Stimulated activated memory B cell treated with anti-CD40 and anti-IgM and Interleukin-4, amounts not matched to agents 10 μg/mL and 1 μg/mL and 100 μg/mL, for 72 hours (primary cell): ENCODE measurements at regions not wholly inside any gene's neighbourhood (a gene's known extent, or its start where the extent isn't known, plus 50 kb on each side); places are given as distances from the start of the nearest gene placed in this dataset.

Source experiments
- ATAC-seq: fragments of 150-1000 bp; cut with Tn5 transposase; 2 replicates; pipeline ENCODE4 v1.10.0; 2021
- H3K27ac Mint-ChIP-seq: one replicate; pipeline ENCODE4 v1.8.0; 2022; ENCODE audit warnings: mild to moderate bottlenecking, mixed read lengths
- H3K27me3 Mint-ChIP-seq: one replicate; pipeline ENCODE4 v1.8.0; 2022; ENCODE audit warnings: mixed read lengths
- H3K36me3 Mint-ChIP-seq: one replicate; pipeline ENCODE4 v1.8.0; 2022; ENCODE audit warnings: mixed read lengths
- H3K4me1 Mint-ChIP-seq: one replicate; pipeline ENCODE4 v1.8.0; 2022; ENCODE audit warnings: mixed read lengths
- H3K4me3 Mint-ChIP-seq: one replicate; pipeline ENCODE4 v1.8.0; 2022; ENCODE audit warnings: mild to moderate bottlenecking, moderate library complexity, mixed read lengths
- H3K9me3 Mint-ChIP-seq: one replicate; pipeline ENCODE4 v1.8.0; 2022; ENCODE audit warnings: mixed read lengths

DNA sequence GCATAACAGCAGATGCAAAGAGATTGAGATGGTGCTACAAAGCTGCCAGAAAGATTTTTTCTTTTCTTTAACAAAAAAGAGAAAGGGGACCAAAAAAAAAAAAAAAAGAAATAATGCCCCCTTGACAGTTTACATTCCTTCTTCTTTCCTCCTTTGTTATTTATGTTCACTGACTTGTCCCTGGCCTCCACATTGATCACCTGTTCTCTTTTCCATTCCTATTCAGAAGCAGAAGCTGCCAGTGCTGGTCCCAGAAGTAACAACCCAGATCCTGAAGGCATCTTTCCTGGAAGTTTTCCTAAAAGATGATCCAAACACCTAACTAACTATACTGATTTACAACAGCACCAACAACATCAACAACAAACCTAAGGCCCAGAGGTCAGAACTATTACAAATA, 728.1 kb downstream of the KCNJ2 start:
- Mint-ChIP-seq H3K4me3 (no peak overlapping the region), H3K27me3 (no peaks in the 10 kb centered on the region), H3K4me1 (no peaks in the 10 kb centered on the region), H3K27ac (no peak overlapping the region), H3K9me3 (peaks cover 6% of the 10 kb centered on the region), H3K36me3 (no peaks in the 10 kb centered on the region)
- ATAC-seq = no peak

DNA sequence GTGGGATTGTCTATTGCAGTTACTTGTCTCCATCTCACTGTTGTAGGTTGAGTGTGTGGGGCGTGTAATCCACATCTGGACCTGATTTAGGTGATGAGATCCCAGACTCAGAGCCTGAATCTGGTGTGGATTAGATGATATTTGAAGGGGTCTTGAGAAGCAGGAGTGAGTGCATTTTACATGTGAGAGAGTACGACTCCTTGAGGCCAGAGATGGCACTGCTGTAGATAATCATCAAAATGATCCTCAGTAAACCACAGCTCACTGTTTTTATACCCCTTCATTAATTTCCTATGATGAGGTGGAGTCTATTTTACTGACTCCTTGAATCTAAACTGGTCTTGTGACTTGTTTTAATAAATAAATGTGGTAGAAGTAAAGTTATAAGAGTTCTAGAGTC, 732.5 kb downstream of the KCNJ2 start:
- ATAC-seq = no peak
- Mint-ChIP-seq H3K36me3 (no peaks in the 10 kb centered on the region), H3K9me3 (peaks cover 10% of the 10 kb centered on the region), H3K27ac (no peak overlapping the region), H3K4me1 (no peaks in the 10 kb centered on the region), H3K27me3 (no peaks in the 10 kb centered on the region), H3K4me3 (no peak overlapping the region)

DNA sequence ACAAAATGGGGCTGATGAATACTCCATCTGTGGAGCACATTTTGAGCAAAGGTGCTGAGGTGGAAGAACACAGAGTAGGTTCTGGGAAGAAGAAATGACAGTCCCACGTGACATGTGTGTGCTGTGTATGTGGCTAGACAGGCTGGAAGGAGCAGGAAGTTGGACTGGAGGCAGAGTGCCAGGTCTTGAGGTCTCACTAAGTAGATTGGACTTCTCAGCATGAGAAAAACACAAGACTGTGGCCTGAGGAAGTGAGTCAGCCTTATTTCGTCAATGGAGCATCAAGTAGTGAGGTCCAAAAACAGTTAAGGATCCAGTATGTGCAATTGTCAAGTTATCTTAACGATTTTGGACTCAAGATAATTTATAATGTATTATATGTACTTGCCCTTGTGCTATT, 736.5 kb downstream of the KCNJ2 start:
- Mint-ChIP-seq H3K4me1 (no peaks in the 10 kb centered on the region), H3K36me3 (no peaks in the 10 kb centered on the region), H3K27me3 (no peaks in the 10 kb centered on the region), H3K4me3 (no peak overlapping the region), H3K27ac (no peak overlapping the region), H3K9me3 (peaks cover 13% of the 10 kb centered on the region)
- ATAC-seq = no peak

DNA sequence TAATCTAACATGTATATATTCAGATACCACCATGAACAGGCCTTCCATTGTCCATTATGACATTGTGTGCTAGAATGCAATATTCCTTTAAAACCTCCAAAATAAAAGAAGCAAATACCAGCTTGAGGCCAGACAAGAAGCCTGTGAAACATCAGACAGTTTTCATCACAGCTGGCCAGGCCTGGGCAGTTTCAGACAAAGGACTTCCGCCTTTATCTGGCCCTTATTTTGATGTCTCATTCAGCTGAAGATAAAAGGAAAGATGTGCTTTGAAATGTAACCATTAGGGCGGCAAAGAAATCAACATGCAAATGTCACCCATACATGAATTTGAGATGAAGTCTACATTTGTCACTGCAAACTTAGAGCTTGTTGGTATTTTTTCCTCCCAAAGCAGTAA, 737.5 kb downstream of the KCNJ2 start:
- Mint-ChIP-seq H3K27me3 (no peaks in the 10 kb centered on the region), H3K4me3 (no peak overlapping the region), H3K4me1 (no peaks in the 10 kb centered on the region), H3K36me3 (no peaks in the 10 kb centered on the region), H3K9me3 (peaks cover 7% of the 10 kb centered on the region), H3K27ac (no peak overlapping the region)
- no peak for ATAC-seq

DNA sequence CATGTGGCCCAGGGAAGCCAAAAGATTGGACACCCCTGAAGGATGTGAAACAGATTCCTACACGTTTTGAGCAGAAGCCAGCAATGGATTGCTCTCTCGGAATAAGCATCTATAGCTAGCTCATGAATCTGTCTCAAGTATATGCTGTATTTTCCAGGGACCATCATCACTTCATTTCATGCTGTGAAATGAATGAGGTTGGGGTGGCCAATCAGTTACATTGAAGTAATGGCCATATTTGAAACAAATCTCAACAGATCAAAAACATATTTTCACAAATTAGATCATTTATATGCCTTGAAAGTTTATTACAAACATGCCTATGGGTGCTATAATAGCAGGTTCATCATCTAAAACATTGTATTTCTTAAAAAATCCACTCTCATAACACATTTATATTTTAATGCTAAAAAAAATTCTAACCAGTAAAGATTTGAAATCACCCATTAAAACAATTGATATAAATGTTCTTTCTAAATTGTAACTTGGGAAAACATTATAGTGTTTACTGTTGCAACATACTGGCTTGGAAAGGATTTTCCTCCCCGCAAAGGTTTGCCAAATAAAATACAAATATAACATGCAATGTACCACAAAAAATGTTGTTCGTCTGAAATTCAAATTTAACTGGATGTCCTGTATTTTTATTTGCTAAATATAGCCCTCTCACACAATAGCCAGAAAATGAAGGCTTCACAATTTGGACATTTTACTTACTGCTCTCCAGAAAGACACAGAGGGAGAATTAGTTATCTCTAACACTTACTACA, 743.6 kb downstream of the KCNJ2 start:
- H3K27ac Mint-ChIP-seq = no peak overlapping the region
- no peak overlapping the region for H3K4me3 Mint-ChIP-seq
- no peaks in the 10 kb centered on the region for H3K27me3 Mint-ChIP-seq
- H3K9me3 Mint-ChIP-seq = peaks cover 9% of the 10 kb centered on the region
- H3K4me1 Mint-ChIP-seq = no peaks in the 10 kb centered on the region
- no peak for ATAC-seq
- H3K36me3 Mint-ChIP-seq = no peaks in the 10 kb centered on the region

DNA sequence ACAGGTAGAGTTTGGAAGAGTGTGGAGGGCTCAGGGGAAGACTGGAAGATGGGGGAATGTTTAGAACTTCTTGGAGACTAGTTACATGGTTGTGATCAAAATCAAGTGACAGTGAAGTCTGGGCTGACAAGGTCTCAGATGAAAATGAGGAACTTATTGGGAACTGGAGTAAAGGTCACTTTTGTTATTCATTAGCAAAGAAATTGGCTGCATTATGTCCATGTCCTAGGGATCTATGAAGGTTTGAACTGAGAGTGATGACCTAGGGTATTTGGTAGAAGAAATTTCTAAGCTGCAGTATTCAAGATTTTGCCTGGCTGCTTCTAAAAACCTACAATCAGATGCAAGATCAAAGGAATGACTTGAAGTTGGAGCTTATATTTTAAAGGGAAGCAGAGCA, 747.1 kb downstream of the KCNJ2 start:
- no peak overlapping the region for H3K4me3 Mint-ChIP-seq
- peaks cover 15% of the 10 kb centered on the region for H3K9me3 Mint-ChIP-seq
- no peak overlapping the region for H3K27ac Mint-ChIP-seq
- no peaks in the 10 kb centered on the region for H3K4me1 Mint-ChIP-seq
- no peak for ATAC-seq
- no peaks in the 10 kb centered on the region for H3K27me3 Mint-ChIP-seq
- H3K36me3 Mint-ChIP-seq = no peaks in the 10 kb centered on the region

DNA sequence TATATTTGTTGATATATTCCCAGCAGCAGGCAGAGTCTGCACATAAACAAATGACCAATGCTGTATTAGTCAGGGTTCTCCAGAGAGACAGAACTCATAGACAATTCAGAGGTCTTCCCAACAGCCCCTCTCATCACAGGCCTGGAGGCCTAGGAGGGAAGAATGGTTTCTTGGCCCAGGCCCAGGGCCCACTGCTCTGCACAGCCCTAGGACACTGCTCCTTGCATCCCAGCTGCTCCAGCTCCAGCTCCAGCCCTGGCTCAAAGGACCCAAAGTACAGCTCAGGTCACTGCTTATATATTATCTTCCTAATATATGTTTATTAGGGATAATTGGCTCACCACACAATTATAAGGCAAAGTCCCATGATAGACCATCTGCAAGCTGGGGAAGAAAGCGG, 749.9 kb downstream of the KCNJ2 start:
- Mint-ChIP-seq H3K4me1 (no peaks in the 10 kb centered on the region), H3K27ac (no peak overlapping the region), H3K4me3 (no peak overlapping the region), H3K9me3 (peaks cover 19% of the 10 kb centered on the region), H3K36me3 (no peaks in the 10 kb centered on the region), H3K27me3 (no peaks in the 10 kb centered on the region)
- ATAC-seq = no peak

DNA sequence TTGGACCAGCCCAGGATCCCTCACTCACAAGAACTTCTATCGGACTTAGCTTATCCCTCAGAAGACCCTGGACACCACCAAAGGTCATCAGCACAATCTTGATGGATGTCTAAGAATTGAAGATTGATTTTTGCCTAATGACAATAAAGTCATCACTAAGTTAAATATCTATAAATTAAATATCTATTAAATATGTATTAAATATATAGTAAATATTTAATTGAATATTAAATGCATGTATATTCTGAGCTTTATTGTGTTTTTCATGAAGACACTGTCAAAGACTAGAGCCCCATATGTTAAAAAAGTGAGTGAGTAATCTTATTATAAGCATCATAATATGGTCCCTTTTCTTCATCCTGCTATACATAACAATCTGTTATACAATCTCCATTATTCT, 751.1 kb downstream of the KCNJ2 start:
- Mint-ChIP-seq H3K4me1 (no peaks in the 10 kb centered on the region), H3K27me3 (no peaks in the 10 kb centered on the region), H3K27ac (no peak overlapping the region), H3K4me3 (no peak overlapping the region), H3K36me3 (no peaks in the 10 kb centered on the region), H3K9me3 (peaks cover 23% of the 10 kb centered on the region)
- no peak for ATAC-seq

DNA sequence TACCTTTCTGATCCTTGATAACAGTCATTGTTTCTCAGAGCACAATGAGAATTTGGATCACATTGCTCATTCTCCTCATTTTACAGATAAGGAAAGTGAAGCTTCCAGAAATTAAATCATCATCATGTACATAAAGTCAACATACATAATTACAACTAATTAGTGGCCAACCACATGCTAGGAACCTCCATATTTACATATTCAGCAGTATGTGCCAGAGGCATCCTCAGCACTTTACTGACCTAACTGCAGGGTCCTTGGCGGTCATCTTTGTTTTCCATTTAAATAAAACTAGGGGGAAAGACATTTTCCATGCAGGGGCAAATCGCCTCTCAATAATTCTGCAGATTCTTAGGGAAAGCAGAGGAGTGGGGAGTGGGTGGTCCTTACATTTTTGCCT, 752.9 kb downstream of the KCNJ2 start:
- peaks cover 19% of the 10 kb centered on the region for H3K9me3 Mint-ChIP-seq

DNA sequence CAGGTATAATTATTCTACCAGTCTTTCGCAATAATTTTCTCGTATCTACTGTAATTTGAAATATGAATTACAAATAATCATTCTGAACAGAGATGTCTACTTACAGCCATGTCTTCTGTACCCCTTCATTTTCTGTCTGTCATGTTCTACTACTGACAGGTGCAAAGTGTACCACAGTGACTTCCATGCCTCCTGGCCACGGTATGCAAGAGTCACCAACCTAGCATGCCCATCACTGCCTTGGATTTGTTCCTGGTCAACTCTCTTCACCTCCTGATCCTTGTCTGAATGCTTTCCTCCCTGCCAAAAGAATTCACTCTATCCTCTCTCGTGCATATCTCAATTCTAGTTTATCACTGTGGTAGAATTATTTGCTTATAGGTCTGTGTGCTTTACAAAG, 755.4 kb downstream of the KCNJ2 start:
- peaks cover 8% of the 10 kb centered on the region for H3K9me3 Mint-ChIP-seq
- H3K27me3 Mint-ChIP-seq = no peaks in the 10 kb centered on the region
- no peak overlapping the region for H3K4me3 Mint-ChIP-seq
- H3K4me1 Mint-ChIP-seq = no peaks in the 10 kb centered on the region
- H3K27ac Mint-ChIP-seq = no peak overlapping the region
- no peak for ATAC-seq
- no peaks in the 10 kb centered on the region for H3K36me3 Mint-ChIP-seq

More for the DNA sequence above, 752.9 kb downstream of the KCNJ2 start:
- H3K27ac Mint-ChIP-seq = no peak overlapping the region
- no peak for ATAC-seq
- H3K36me3 Mint-ChIP-seq = no peaks in the 10 kb centered on the region
- no peaks in the 10 kb centered on the region for H3K27me3 Mint-ChIP-seq
- H3K4me3 Mint-ChIP-seq = no peak overlapping the region
- H3K4me1 Mint-ChIP-seq = no peaks in the 10 kb centered on the region

DNA sequence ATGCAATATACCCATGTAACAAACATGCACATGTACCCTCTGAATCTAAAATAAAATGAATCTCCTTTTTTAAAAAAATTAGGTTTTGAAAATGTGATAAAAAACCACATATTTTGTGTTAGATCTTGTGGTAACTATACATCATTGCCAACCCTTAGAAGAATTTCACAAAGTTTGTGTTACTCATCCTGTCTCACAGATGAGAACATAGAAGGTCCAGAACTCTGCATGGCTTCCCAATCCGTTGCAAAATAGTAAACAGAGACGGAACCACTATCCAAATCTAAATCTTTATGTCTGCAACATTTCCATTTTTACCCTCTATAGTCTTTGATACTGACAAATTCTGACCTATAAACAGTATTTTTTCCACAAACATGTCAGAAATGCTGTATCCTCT, 759.9 kb downstream of the KCNJ2 start:
- Mint-ChIP-seq H3K27me3 (no peaks in the 10 kb centered on the region), H3K4me1 (no peaks in the 10 kb centered on the region), H3K27ac (no peak overlapping the region), H3K36me3 (no peaks in the 10 kb centered on the region), H3K4me3 (no peak overlapping the region), H3K9me3 (peaks cover 4% of the 10 kb centered on the region)
- no peak for ATAC-seq

DNA sequence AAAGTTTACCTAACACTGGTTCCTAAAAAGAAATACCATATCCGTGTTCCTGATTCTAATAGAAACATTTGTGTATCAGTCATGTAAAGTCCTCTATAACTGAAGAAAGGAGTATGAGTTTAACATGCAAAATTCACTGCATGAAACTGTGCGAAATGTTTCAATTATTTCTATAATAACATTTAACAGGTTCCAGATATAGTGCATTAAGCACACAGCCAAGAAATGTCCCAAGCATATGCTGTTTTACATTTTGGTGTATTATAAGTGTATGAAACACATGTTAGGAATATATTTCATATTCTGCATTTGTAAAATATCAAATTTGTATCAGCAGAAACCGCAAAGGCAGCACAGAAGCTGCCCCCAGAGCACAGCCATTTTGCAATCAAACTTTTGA, 764.9 kb downstream of the KCNJ2 start:
- H3K27me3 Mint-ChIP-seq = no peaks in the 10 kb centered on the region
- no peaks in the 10 kb centered on the region for H3K4me1 Mint-ChIP-seq
- H3K27ac Mint-ChIP-seq = no peak overlapping the region
- peaks cover 3% of the 10 kb centered on the region for H3K9me3 Mint-ChIP-seq
- no peak overlapping the region for H3K4me3 Mint-ChIP-seq
- ATAC-seq = no peak
- no peaks in the 10 kb centered on the region for H3K36me3 Mint-ChIP-seq

DNA sequence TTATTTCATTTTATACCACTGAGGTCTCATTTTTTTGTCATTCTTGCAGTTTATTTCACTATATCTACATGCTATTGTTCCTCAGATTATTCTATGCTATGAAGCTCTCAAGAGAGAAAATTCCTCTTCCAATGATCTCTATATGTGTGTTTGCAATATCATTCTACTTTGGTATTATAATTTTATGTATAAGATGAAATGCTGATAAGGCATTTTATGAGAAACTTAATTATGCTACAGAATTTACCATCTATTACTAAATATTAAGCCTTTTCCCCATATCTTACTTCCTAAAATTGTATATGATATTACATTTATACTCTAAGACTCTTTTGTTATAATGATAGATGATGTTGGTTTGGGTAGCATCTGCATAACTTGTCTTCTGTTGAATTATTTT, 765.5 kb downstream of the KCNJ2 start:
- Mint-ChIP-seq H3K27me3 (no peaks in the 10 kb centered on the region), H3K9me3 (peaks cover 3% of the 10 kb centered on the region), H3K27ac (no peak overlapping the region), H3K4me1 (no peaks in the 10 kb centered on the region), H3K4me3 (no peak overlapping the region), H3K36me3 (no peaks in the 10 kb centered on the region)
- ATAC-seq = no peak

DNA sequence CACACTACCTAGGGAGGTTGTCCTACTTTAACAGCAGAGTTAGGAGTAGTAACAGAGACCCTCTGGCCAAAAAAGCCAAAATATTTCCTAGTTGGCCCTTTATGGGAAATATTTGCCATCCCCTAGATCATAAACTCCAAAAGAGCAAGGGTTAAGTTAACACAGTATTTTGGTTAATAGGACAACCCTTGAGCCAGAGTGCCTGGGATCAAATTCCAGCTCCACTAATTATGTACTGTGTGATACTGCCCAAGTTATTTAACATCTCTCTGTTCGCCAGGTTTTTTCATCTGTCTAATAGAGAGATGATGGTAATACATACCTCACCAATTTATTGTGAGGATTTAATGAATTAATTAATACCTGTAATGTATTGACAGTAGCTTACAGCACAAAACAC, 767.4 kb downstream of the KCNJ2 start:
- H3K36me3 Mint-ChIP-seq = no peaks in the 10 kb centered on the region
- H3K9me3 Mint-ChIP-seq = peaks cover 3% of the 10 kb centered on the region
- no peak overlapping the region for H3K4me3 Mint-ChIP-seq

DNA sequence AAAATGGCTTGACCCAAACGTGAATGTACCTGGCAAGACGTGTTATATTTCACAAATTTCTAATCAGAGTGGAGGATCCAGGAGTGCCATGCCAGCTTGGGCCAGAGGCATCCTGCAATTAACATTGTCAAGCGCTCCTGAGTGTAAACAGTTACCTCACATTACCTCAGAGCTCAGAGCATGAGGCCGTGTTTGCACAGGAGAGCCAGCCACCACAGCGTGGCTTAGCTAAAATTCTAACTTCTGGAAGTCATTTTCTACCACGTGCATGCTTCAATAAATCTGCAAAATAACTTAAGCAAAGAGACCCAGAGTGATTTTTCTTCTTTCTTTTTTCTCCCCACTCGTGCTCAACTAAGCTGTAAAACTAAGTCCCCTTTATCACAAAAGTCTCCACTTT, 769.0 kb downstream of the KCNJ2 start:
- H3K36me3 Mint-ChIP-seq = no peaks in the 10 kb centered on the region
- no peak overlapping the region for H3K4me3 Mint-ChIP-seq
- H3K27ac Mint-ChIP-seq = no peak overlapping the region
- no peaks in the 10 kb centered on the region for H3K4me1 Mint-ChIP-seq
- ATAC-seq = no peak
- no peaks in the 10 kb centered on the region for H3K27me3 Mint-ChIP-seq
- H3K9me3 Mint-ChIP-seq = peaks cover 4% of the 10 kb centered on the region

More for the DNA sequence above, 767.4 kb downstream of the KCNJ2 start:
- no peak overlapping the region for H3K27ac Mint-ChIP-seq
- ATAC-seq = no peak
- no peaks in the 10 kb centered on the region for H3K4me1 Mint-ChIP-seq
- no peaks in the 10 kb centered on the region for H3K27me3 Mint-ChIP-seq

DNA sequence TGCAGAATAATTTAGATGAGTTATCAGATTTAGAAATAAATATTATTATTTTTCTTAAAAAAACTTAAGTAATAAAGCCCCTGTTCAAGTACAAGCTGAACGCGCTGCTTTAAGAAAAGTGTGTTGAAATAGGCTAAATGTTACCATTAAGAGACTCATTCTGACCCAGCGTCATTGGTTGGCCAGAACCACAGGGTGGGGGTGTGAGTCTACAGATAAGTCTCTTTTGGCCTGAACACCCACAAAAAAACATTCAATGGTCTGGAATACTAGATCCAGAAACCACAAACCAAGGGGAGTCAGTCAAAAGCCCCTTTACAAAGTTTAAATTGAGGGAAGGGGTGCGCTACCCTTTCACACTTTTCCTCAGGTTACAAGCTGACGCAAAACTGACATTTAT, 776.1 kb downstream of the KCNJ2 start:
- H3K4me1 Mint-ChIP-seq = no peaks in the 10 kb centered on the region
- peaks cover 16% of the 10 kb centered on the region for H3K9me3 Mint-ChIP-seq
- H3K27me3 Mint-ChIP-seq = no peaks in the 10 kb centered on the region
- no peaks in the 10 kb centered on the region for H3K36me3 Mint-ChIP-seq
- no peak for ATAC-seq
- no peak overlapping the region for H3K4me3 Mint-ChIP-seq
- H3K27ac Mint-ChIP-seq = no peak overlapping the region

DNA sequence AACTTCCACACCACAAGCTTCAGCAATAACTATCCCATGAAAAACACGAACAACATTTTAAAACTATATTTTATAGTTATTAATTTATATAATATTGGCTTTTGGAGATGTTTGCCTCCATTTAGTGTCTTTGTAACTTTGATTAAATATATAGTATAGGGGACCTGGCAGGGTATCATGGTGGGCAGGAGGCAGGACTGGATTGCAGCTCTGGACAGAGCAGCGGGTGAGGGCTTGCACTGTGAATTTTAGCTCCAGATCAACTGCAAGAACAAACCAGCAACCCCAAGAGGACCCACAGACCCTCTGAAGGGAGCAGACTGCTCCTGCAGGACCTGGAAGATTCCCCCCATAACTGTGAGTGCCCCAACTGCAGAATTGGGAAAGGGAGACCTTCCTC, 777.9 kb downstream of the KCNJ2 start:
- no peaks in the 10 kb centered on the region for H3K4me1 Mint-ChIP-seq
- peaks cover 22% of the 10 kb centered on the region for H3K9me3 Mint-ChIP-seq
- ATAC-seq = no peak
- H3K27ac Mint-ChIP-seq = no peak overlapping the region
- no peaks in the 10 kb centered on the region for H3K27me3 Mint-ChIP-seq
- no peak overlapping the region for H3K4me3 Mint-ChIP-seq
- no peaks in the 10 kb centered on the region for H3K36me3 Mint-ChIP-seq
